ENCODE measurements at regions not wholly inside any gene's neighbourhood (a gene's known extent, or its start where the extent isn't known, plus 50 kb on each side); places are given as distances from the start of the nearest gene placed in this dataset.

GRCh38 chr4:31995943-31996901 is 1276.1 kb downstream of the PCDH7 start:
- no peak for DNase-seq

- DNase-seq = no peak
Measured at GRCh38 chr4:31998807-31999206, 1278.6 kb downstream of the PCDH7 start.

- DNase-seq = no peak
Measured at GRCh38 chr4:31999848-32000247, 1279.7 kb downstream of the PCDH7 start.

GRCh38 chr4:32000846-32001488 is 1280.8 kb downstream of the PCDH7 start:
- no peak for DNase-seq

GRCh38 chr4:32002037-32002747 is 1282.0 kb downstream of the PCDH7 start:
- no peak for DNase-seq

GRCh38 chr4:32003548-32003947 is 1283.4 kb downstream of the PCDH7 start:
- DNase-seq = no peak

GRCh38 chr4:32010221-32010620 is 1290.1 kb downstream of the PCDH7 start:
- DNase-seq = no peak

- DNase-seq = no peak
Measured at GRCh38 chr4:32022071-32022470, 1301.9 kb downstream of the PCDH7 start.

GRCh38 chr4:32025851-32026459 is 1305.8 kb downstream of the PCDH7 start:
- DNase-seq = no peak

- no peak for DNase-seq
Measured at GRCh38 chr4:32030406-32030805, 1310.2 kb downstream of the PCDH7 start.

- no peak for DNase-seq
Measured at GRCh38 chr4:32031026-32031425, 1310.9 kb downstream of the PCDH7 start.

- no peak for DNase-seq
Measured at GRCh38 chr4:32032136-32032672, 1312.0 kb downstream of the PCDH7 start.

GRCh38 chr4:32037399-32037798 is 1317.2 kb downstream of the PCDH7 start:
- no peak for DNase-seq

- no peak for DNase-seq
Measured at GRCh38 chr4:32042486-32043247, 1322.5 kb downstream of the PCDH7 start.

- DNase-seq = no peak
Measured at GRCh38 chr4:32043248-32043633, 1323.1 kb downstream of the PCDH7 start.

GRCh38 chr4:32061916-32062315 is 1341.7 kb downstream of the PCDH7 start:
- no peak for DNase-seq

- no peak for DNase-seq
Measured at GRCh38 chr4:32073542-32073941, 1353.4 kb downstream of the PCDH7 start.

GRCh38 chr4:32087211-32087610 is 1367.0 kb downstream of the PCDH7 start:
- DNase-seq = no peak

- DNase-seq = no peak
Measured at GRCh38 chr4:32094987-32095386, 1374.8 kb downstream of the PCDH7 start.

- no peak for DNase-seq
Measured at GRCh38 chr4:32102896-32103295, 1382.7 kb downstream of the PCDH7 start.

- DNase-seq = no peak
Measured at GRCh38 chr4:32106767-32107166, 1386.6 kb downstream of the PCDH7 start.

GRCh38 chr4:32112891-32113290 is 1392.7 kb downstream of the PCDH7 start:
- DNase-seq = no peak

Measured in stimulated activated CD4-positive, alpha-beta T cell treated with anti-CD3 and anti-CD28 coated beads, Interleukin-4, amount 100 ng/mL, for 4 hours (primary cell).